HG03378 (cell line): ENCODE measurements at regions not wholly inside any gene's neighbourhood (a gene's known extent, or its start where the extent isn't known, plus 50 kb on each side); places are given as distances from the start of the nearest gene placed in this dataset.
A peak's percentile ranks its signal among the peaks of the same experiment; 100 is the strongest.

Experiments
- ATAC-seq: cut with Tn5 transposase; IDR thresholded peaks from one replicate; pipeline ENCODE4 v1.9.1; 2021; ENCODE audit warnings: mild to moderate bottlenecking, moderate library complexity; ENCODE audit not compliant: unreplicated experiment

- no peak for ATAC-seq
Observed at GRCh38 chr3:107150675-107151074, 226.6 kb upstream of the CCDC54 start.

GRCh38 chr3:107153981-107154380 is 223.3 kb upstream of the CCDC54 start:
- ATAC-seq: no peak

GRCh38 chr3:107172411-107172810 is 204.8 kb upstream of the CCDC54 start:
- ATAC-seq: no peak

- ATAC-seq: no peak
Observed at GRCh38 chr3:107184375-107184774, 192.9 kb upstream of the CCDC54 start.

DNA sequence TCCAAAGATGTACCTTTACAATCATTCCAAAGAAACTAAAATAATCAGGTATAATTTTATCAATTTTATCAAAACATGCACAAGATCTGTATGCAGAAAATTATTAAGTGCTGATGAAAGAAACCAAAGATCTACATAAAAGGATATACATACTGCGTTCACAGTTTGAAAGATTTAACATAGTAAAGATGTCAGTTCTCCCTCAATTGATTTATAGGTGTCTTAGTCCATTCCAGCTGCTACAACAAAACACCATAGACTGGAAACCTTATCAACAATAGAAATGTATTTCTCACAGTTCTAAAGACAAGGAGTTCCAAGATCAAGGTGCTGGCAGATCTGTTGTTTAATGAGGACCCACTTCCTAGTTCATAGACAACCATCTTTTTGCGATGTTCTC is 189.0 kb upstream of the CCDC54 start:
- ATAC-seq: no peak

DNA sequence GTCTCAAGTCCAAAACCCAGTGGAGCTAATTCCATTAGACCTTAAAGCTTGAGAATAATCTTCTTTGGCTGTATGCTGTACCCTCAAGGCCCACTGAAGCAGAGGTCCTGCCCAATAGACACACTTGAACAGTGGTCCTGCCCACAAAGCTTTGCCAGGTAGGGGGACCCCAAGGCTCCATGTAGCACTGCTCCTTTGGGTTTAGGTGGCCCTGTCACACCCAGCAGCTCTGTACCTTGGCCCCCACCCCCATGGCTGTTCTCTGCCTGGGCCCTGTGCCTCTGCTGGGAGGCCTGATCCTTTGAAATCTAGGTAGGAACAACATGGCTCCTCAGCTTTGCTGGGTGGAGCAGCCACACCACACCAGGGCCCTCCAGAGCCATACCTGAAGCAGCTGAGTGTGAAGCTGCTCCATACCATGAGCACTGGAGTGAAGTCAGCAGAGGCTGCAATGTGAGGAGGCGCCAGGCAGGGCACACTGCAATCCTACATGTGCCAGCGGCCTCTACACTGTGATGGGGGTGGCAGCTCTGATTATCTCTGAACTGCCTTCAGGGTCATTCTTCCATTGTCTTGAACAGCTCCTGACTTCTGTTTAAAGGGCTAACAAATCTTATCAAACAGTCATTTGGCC is 188.0 kb upstream of the CCDC54 start:
- ATAC-seq: no peak

GRCh38 chr3:107193116-107193515 is 184.1 kb upstream of the CCDC54 start:
- no peak for ATAC-seq

DNA sequence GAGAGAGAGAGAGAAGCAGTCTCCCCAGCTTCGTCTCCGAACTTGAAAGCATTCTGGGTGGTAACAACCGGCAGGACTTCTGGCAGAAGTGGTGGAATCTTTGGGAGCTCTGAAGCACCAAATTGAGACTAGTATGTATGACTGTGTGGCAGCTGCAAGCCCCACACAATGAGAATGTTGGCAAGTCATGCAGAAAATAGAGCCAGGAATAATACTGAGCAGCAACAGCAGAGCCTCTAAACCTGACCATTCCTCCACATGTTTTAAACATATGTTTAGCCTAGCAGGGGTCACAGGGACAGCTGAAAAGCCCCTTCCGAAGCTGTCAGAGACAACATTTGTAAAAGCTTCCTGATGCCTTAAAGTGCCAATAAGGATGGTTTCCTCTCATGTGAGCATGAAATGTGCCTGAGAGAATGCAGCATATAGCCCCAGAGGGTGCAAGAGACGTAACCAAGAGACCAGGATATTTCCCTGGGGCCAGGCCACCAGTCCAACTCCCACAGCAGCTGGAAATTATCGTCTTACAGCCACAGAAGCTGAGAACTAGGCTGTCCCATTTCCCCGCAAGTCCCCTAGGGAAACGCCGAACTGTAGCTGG is 178.6 kb upstream of the CCDC54 start:
- no peak for ATAC-seq

DNA sequence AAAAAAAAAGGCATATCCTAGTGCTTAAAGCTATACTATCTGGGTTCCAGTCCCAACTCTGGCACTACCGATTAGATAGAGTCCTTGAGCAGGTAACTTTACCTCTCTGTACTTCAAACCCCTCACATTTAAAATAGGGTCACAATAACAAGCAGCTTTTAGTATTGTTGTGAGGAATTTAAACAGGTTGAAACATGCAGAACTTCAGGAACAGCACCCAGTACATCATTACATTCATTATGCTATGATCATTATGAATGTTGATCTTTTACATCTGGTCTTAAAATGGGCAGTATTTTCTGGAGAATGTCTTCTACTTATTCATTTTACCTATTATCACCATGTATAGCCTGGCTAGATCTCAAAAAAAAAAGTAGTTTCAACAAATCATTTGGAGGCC is 176.1 kb upstream of the CCDC54 start:
- no peak for ATAC-seq

DNA sequence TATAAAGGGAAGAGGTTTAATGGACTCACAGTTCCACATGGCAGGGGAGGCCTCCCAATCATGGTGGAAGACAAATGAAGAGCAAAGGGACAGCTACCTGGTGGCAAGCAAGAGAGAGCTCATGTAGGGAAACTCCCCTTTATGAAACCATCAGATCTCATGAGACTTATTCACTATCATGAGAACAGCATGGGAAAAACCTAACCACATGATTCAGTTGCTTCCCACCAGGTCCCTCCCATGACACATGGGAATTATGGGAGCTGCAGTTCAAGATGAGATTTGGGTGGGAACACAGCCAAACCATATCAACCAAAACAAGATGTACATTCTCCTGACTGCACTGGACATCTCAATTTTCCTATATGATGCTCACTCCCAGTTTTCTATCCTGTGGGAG is 174.4 kb upstream of the CCDC54 start:
- peak; percentile 45 for ATAC-seq

GRCh38 chr3:107204121-107204520 is 173.1 kb upstream of the CCDC54 start:
- no peak for ATAC-seq

DNA sequence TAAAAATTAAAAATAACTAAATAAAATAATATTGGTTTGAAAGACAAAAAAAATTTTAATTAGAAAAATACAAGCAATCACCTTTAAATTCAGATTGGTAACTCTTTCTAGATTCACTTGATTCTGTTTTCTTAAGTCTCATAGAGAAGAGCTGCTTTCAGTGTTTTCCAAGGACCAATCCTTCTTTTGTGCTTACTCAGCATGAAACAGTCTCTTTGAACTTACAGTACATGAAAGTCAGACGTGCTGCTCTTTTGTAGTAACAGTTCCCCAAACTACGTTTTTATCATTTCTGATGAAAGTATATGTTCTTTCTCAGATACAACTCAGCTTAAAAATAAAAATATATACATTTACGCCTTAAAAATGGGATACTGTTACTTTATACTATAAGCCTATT is 171.9 kb upstream of the CCDC54 start:
- ATAC-seq: no peak

DNA sequence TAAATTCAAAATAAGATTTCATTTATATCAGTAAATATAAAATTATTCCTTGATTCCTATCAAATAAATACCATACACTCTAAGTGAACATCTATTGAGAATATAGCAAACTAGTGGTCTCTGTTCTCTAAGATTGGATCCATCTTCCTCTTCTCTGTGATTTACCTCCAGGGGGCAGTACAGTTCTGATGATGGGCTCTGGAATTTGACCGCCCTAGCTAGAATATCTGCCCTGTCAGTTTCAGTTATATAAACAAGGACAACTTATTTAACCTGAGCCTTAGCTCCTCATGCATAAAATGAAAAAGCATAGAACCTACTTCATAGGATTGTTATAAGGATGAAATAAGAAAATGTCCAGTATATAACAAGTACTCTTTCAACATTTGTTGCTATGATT is 171.1 kb upstream of the CCDC54 start:
- ATAC-seq: no peak

DNA sequence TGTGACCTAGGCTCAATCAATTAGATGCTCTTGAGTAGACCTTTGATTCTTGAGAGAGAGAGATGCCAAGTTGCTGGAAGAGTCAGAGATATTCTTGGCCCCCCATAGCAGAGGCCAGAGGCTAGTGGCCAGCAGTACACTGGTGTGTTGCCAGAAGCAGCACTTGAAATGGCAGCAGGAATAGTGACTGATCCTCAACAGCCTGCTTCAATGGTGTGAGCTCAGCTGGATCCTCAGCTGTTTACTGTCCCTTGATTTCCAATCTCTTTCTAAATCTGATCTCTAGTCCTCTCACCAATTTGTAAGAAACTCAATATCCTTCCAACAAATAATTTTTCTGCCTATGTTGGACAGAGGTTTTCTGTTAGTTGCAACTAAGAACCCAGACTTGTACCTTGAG is 170.3 kb upstream of the CCDC54 start:
- ATAC-seq: no peak

DNA sequence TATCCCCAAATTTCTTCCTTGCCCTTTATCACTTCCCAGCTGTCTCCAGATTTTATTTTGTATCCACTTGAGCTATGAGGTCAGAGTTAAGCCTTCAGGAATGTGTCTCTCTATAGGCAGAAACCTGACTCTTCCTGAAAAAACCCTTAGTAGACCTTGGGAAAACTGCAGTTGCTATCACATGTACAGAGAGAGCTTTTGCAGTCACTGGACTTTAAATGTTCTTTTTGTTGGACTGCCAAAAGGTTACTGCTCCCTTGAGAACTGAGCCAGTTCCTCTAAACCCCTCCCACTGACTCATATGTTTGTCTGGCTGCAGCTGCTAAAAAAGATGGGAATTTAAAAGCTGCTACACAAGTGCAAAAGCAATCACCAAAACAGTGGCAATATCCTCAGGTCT is 169.1 kb upstream of the CCDC54 start:
- no peak for ATAC-seq

GRCh38 chr3:107208796-107209195 is 168.4 kb upstream of the CCDC54 start:
- ATAC-seq: no peak

- no peak for ATAC-seq
Observed at GRCh38 chr3:107209302-107209990, 167.8 kb upstream of the CCDC54 start.

GRCh38 chr3:107211608-107212007 is 165.6 kb upstream of the CCDC54 start:
- no peak for ATAC-seq

GRCh38 chr3:107212618-107213017 is 164.6 kb upstream of the CCDC54 start:
- no peak for ATAC-seq

DNA sequence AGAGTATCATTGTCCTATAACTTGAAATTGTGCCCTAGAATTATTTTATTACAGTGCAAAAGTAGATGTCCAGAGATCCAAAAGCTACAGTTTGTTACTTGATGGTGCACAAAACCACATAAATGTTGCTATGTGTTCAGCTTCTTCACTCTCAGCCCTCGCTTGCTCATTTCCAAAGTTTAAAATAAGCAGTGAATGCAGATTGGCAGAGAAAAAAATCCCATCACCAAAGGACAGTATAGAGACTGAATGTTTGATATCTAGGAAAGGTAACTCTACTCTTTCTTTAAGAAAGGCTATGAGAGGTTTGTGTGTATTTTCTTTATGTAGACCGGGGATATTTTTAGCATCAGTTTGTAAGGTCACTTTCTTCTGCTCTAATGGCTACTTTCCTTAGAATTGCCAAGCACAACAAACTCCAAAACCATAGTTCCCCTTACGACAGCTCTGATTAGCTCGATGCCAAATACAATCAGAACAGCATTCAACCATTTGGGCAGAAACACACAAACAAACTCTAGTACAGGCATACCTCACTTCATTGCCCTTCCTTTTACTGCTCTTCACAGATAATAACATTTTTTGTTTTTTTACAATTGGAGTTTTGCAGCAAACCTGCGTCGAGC is 164.1 kb upstream of the CCDC54 start:
- no peak for ATAC-seq

DNA sequence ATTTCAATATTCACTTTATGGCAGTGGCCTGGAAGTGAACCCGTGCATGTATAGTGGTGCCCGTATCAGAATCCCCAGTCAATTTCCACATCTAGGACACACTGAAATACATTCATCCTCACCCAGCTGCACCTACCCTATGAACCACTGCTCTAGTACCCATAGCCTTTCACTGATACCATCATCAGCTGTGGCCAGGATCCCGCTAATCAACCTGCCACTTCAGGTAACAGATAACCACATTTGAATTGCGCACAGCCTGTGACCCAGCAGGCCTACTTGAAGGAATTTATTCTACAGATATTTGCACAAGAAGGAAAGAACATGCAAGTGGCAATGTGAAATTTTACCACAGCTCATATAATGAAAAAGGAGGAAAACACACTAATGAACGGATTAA is 161.0 kb upstream of the CCDC54 start:
- no peak for ATAC-seq

- no peak for ATAC-seq
Observed at GRCh38 chr3:107216711-107217110, 160.5 kb upstream of the CCDC54 start.
